GM19372 (cell line): ENCODE measurements at regions not wholly inside any gene's neighbourhood (a gene's known extent, or its start where the extent isn't known, plus 50 kb on each side); places are given as distances from the start of the nearest gene placed in this dataset.
A peak's percentile ranks its signal among the peaks of the same experiment; 100 is the strongest.

Experiments used
- ATAC-seq: cut with Tn5 transposase; IDR thresholded peaks from one replicate; pipeline ENCODE4 v1.9.1; 2021; ENCODE audit warnings: mild to moderate bottlenecking, low read depth, moderate library complexity; ENCODE audit not compliant: unreplicated experiment

GRCh38 chr3:104631254-104631653, 735.5 kb upstream of the ALCAM start:
- ATAC-seq = no peak

- no peak for ATAC-seq
Measured at GRCh38 chr3:104632521-104632920, 734.2 kb upstream of the ALCAM start.

GRCh38 chr3:104632947-104633346, 733.8 kb upstream of the ALCAM start:
- ATAC-seq = no peak

DNA sequence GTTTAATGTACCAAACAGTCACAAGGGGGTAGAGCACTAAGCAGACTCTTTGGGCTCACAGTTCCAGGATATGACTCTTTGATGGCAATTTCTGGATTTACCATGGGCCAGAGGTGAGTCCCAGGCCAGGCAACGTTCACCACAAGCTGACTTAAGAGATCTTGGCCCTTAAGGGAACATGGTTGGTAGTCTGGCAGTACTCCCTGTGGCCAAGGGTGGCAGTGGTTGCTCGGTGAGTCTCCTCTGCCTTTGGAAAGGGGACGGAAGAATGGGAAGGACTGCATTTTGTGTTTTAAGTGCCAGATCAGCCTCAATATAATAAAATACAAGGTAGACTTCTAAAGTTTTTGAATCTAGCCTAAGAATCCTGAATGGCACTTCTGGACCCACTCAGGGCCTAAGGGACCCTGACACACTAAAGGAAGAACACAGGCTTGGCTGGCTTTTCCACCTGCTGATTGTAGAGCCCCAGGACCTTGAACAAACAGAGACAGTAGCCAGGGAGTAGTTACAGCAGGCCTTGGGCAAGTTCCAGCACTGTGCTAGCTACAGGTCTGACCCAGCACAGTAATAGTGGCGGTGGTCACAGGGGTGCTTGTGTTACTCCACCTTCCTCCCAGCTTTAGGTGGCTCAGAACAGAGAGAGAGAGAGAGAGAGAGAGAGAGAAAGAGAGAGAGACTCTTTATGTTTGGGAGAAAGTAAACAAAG, 730.7 kb upstream of the ALCAM start:
- no peak for ATAC-seq

DNA sequence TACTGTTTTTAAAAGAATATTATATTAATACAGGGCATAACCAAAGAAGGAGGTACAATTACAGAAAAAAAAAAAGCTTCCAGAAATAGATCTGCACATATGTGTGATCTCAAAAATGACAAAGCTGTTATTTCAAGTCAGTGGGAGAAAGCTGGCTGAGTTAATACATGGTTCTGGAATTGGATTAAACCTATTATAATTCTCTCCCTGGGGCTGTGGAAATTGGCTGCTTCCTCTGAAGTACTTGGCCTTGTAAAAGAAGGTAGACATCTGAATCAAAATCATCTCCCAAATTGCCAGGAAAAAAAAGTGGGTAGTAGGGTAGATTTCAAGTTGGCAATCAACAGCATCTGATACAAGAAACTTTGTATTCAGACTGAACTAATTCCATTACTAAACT, 723.9 kb upstream of the ALCAM start:
- ATAC-seq = no peak

DNA sequence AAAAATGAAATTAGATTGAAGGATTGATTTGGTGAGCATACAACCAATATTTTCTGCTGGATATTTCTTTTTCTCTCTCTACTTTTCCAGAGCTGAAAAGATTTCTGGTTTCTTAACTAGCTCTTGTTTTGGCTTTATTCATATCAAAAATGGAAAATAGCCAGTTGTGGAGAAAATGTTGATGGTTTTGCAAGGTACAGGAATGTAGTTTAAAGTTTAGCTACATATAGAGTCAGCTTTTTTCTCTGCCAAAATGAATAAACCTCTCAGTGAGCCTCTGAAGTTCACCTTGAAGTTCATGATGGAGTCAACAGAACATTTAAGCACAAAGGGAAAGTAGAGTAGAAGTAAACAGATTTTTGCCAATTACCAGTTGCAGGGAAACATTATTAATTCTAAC, 720.5 kb upstream of the ALCAM start:
- no peak for ATAC-seq

DNA sequence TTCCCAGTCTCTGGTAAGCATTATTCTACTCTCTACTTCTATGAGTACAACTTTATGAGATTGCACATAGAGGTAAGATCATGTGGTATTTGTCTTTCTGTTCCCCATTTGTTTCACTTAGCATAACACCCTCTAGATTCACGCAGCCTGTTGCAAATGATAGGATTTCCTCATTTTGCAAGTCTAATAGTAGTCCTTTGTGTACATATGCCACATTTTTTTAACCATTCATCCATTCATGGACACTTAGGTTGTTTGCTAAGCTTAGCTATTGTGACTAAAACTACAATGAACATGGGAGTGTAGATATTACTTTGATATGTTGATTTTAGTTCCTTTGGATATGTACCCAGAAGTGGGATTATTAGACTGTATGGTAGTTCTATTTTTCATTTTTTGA, 717.9 kb upstream of the ALCAM start:
- no peak for ATAC-seq

DNA sequence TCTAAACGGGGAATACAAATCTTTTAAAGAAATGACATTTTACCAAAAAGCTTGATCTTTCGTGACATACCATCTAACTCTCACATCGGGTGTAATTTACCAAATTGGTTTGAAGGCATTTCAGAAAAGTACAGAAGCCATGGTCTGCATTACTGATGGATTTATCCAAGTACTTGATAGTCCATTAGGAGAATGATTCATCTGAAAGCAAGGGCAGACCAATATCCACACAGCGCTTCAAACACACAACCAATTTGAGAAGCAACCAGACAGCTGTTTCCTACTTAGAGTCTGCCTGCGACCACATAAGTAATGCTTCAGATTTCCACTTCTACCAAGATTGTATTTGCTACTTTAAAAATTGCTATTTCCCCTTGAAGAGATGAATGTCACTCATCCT, 697.6 kb upstream of the ALCAM start:
- no peak for ATAC-seq

- no peak for ATAC-seq
Measured at GRCh38 chr3:104672331-104672730, 694.4 kb upstream of the ALCAM start.

DNA sequence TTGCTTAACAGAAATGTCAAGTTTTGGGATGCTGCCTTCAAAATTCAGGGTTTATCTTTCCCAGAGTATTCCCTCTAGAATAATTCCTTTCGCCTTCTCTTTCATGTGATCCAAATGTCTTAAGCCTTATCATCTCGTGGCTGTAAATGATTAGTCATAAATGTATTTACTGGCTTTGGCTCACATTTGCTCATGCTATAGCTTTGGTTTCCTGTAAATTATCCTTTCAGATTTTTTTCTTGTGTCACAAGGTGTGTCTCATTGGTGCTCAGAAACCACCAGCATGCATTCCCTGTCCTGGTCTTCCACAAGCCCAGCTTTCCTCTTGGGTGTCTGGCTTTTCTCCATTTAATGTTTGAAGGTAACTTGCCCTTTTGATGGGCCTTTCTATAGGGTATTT, 692.7 kb upstream of the ALCAM start:
- no peak for ATAC-seq

DNA sequence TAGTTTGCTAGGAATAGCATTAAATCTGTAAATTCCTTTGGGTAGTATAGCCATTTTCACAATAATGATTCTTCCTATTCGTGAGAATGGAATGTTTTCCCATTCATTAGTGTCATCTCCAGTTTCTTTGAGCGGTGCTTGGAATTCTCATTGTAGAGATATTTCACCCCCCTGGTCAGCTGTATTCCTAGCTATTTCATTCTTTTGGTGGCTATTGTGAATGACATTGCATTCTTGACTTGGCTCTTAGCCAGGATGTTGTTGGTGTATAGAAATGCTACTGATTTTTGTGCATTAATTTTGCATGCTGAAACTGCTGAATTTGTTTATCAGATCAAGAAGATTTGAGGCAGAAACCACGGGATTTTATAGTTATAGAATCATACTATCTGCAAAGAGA, 690.5 kb upstream of the ALCAM start:
- ATAC-seq = no peak

DNA sequence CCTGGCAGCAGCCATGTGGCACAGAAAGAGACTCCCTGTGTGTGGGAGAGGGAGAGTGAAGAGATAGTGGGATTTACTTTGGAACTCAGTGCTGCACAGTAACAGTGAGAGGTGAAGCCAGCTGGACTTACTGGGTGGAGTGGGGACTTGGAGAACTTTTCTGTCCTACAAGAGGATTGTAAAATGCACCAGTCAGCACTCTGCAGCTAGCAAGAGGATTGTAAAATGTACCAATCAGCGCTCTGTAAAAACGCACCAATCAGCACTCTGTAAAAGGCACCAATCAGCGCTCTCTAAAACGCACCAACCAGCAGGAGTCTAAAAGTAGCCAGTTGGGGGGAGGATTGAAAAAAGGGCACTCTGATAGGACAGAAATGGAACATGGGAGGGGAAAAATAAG, 688.8 kb upstream of the ALCAM start:
- ATAC-seq = no peak

GRCh38 chr3:104685492-104685891, 681.2 kb upstream of the ALCAM start:
- ATAC-seq = no peak

- ATAC-seq = no peak
Measured at GRCh38 chr3:104687362-104687761, 679.3 kb upstream of the ALCAM start.

DNA sequence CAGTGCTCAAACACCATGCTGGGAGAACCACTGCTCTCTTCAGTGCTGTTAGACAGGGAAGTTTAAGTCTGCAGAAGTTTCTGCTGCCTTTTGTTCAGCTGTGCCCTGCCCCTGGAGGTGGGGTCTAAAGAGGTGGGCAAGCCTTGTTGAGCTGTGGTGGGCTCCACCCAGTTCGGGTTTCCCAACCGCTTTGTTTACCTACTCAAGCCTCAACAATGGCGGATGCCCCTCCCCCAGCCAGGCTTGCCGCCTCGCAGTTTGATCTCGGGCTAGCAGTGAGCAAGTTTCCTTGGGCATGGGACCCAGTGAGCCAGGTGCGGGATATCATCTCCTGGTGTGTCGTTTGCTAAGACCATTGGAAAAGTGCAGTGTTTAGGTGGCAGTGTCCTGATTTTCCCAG, 670.2 kb upstream of the ALCAM start:
- no peak for ATAC-seq

DNA sequence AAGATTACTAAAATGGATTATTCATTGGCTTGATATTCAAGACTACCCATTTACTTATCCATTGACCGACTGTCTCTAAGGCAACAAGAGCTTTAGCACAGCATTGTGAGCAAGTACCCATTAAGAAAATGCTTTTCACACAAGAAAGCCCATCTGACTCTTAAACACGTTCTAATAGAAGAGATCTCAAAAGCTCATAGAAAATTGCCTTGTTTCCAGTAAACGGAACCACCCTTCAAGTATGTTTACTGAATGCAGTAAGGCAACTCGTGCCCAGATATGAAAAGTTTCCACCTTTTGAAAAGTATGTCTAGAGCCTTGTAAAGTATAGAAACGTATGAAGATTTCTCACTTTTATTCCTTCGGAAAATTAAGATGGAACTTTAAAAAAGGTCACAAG, 655.3 kb upstream of the ALCAM start:
- ATAC-seq = no peak

- no peak for ATAC-seq
Measured at GRCh38 chr3:104715972-104716371, 650.7 kb upstream of the ALCAM start.

DNA sequence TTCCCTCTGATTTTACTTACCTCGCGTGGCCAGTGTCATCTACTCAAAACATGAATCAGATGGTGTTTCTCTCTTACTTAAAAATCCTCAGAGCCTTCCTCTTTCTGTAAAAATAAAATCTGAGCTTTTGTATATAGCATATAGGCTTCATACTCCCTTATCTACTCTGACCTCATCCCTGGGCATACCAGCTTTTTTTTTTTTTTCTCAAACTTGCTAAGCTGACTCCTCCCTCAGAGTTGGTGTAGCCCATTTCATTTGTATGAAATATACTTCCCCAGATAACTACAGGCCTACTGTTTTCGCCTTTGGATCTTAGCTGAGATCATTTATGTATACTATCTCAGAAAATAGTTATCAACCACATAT, 648.9 kb upstream of the ALCAM start:
- peak; percentile 33 for ATAC-seq

- no peak for ATAC-seq
Measured at GRCh38 chr3:104723000-104723399, 643.7 kb upstream of the ALCAM start.

DNA sequence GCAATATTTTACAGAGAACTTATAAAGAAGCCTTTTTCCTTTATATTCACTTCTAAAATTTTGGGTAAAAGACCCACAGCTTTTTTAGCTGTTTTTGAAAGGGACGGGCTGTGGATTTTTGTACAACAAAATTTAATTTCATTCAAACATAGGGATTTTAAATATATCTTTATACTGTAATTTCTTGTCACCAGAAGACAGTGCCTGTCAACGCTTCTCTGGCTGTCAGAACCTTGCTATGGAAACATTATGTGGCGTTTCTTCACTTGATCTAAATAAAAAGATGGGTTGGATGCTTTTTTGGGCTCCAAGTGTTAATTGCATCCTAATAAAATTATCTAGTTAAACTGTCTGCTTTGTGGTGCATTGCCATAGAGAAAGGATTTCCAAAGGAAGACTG, 635.6 kb upstream of the ALCAM start:
- no peak for ATAC-seq

DNA sequence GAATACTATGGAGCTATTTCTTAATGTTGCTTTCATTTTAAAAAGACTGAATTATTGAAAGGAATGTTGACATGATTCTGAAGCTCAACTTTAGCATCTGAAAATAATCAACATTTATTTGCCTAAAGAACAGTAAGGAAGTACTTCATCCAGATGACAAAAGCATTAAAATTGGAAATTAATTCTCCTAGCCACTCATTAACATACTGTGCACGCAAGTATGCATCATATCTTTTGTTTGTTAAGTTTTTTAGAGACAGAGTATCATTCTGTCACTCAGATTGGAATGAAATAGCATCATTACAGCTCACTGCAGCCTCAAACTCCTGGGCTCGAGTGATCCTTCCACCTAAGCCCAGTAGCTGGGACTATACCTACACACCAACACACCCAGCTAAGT, 632.1 kb upstream of the ALCAM start:
- ATAC-seq = no peak

DNA sequence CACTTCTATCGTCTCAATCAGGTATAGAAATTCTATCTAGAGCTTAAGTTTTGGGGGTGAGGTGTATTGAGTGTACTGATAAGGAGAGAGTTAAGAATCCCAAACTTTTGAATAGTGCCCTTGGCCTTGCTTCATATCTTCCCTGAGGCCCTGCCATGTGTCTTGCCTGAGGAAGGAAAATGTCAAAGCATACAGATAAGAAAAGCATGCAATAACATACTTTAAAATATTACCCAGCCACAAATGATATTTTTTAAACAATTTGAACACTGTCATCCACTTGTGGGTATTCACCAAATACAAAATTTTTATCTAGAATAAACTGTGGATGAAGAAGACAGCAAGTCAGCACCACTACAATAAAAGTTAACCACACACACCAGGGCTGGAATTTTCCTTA, 631.0 kb upstream of the ALCAM start:
- no peak for ATAC-seq

- no peak for ATAC-seq
Measured at GRCh38 chr3:104738271-104738670, 628.4 kb upstream of the ALCAM start.
